ENCODE measurements at regions not wholly inside any gene's neighbourhood (a gene's known extent, or its start where the extent isn't known, plus 50 kb on each side); places are given as distances from the start of the nearest gene placed in this dataset.

GRCh38 chr12:30082381-30082780, 298.6 kb upstream of the TMTC1 start:
- H3K27ac ChIP-seq: no peak overlapping the region
- no peaks in the 10 kb centered on the region for H3K4me1 ChIP-seq
- intact Hi-C loops (cut with DNase I): no loop called here
- DNase-seq (no peak), ATAC-seq (no peak)
- H3K27me3 ChIP-seq: no peaks in the 10 kb centered on the region
- TF ChIP-seq CTCF (IDR thresholded peaks at IDR 0.05): no peak
- no peaks in the 10 kb centered on the region for H3K9me3 ChIP-seq
- no peak overlapping the region for H3K4me3 ChIP-seq
- no peaks in the 10 kb centered on the region for H3K36me3 ChIP-seq

- no peaks in the 10 kb centered on the region for H3K36me3 ChIP-seq
- no peaks in the 10 kb centered on the region for H3K9me3 ChIP-seq
- H3K27ac ChIP-seq: no peak overlapping the region
- no peak overlapping the region for H3K4me3 ChIP-seq
- ATAC-seq: no peak
- TF ChIP-seq CTCF (IDR thresholded peaks at IDR 0.05): no peak
- no peaks in the 10 kb centered on the region for H3K27me3 ChIP-seq
- DNase-seq: no peak
- no peaks in the 10 kb centered on the region for H3K4me1 ChIP-seq
- intact Hi-C loops (cut with DNase I): no loop called here
These were observed 291.2 kb upstream of the TMTC1 start for GRCh38 chr12:30074916-30075315.

GRCh38 chr12:30072824-30073223, 289.1 kb upstream of the TMTC1 start:
- H3K27me3 ChIP-seq: no peaks in the 10 kb centered on the region
- H3K4me3 ChIP-seq: no peak overlapping the region
- no peaks in the 10 kb centered on the region for H3K9me3 ChIP-seq
- no peaks in the 10 kb centered on the region for H3K4me1 ChIP-seq
- DNase-seq: no peak
- H3K27ac ChIP-seq: no peak overlapping the region
- intact Hi-C loops (cut with DNase I): no loop called here
- ATAC-seq: no peak
- H3K36me3 ChIP-seq: no peaks in the 10 kb centered on the region
- TF ChIP-seq CTCF (IDR thresholded peaks at IDR 0.05): no peak

GRCh38 chr12:30067146-30067545, 283.4 kb upstream of the TMTC1 start:
- no peak for TF ChIP-seq CTCF (IDR thresholded peaks at IDR 0.05)
- Histone ChIP-seq H3K4me1 (no peaks in the 10 kb centered on the region), H3K36me3 (no peaks in the 10 kb centered on the region), H3K9me3 (no peaks in the 10 kb centered on the region), H3K4me3 (no peak overlapping the region), H3K27me3 (no peaks in the 10 kb centered on the region), H3K27ac (no peak overlapping the region)
- no peak for DNase-seq
- ATAC-seq: no peak
- intact Hi-C loops (cut with DNase I): no loop called here

- no peak for DNase-seq
- intact Hi-C loops (cut with DNase I): no loop called here
- H3K27ac ChIP-seq: no peak overlapping the region
- no peak overlapping the region for H3K4me3 ChIP-seq
- no peak for ATAC-seq
- no peaks in the 10 kb centered on the region for H3K9me3 ChIP-seq
- TF ChIP-seq CTCF (IDR thresholded peaks at IDR 0.05): no peak
- no peaks in the 10 kb centered on the region for H3K36me3 ChIP-seq
- H3K27me3 ChIP-seq: no peaks in the 10 kb centered on the region
- no peaks in the 10 kb centered on the region for H3K4me1 ChIP-seq
These were observed 281.2 kb upstream of the TMTC1 start for GRCh38 chr12:30064906-30065305.

Data from left lung (tissue), 4 donors.